GM12875 (cell line): ENCODE measurements at regions not wholly inside any gene's neighbourhood (a gene's known extent, or its start where the extent isn't known, plus 50 kb on each side); places are given as distances from the start of the nearest gene placed in this dataset.

ENCODE experiments used
- H3K4me3 ChIP-seq: one replicate; pipeline ENCODE4 v1.5.1; 2011; ENCODE audit warnings: low read depth, low read length, control low read depth
- CTCF ChIP-seq: IDR thresholded peaks from 2 replicates; pipeline ENCODE4 v1.5.1; 2011; ENCODE audit warnings: low read depth, mild to moderate bottlenecking, control low read depth, inconsistent platforms, low read length, moderate library complexity, borderline replicate concordance; ENCODE audit not compliant: insufficient read depth

- no peak for TF ChIP-seq CTCF
Observed at GRCh38 chr12:58044966-58045365, 103.6 kb downstream of the ATP23 start.

GRCh38 chr12:58046271-58046670, 104.9 kb downstream of the ATP23 start:
- no peak for TF ChIP-seq CTCF
- H3K4me3 ChIP-seq, result no peak overlapping the region

More at GRCh38 chr12:58044966-58045365, 103.6 kb downstream of the ATP23 start:
- H3K4me3 ChIP-seq, result no peak overlapping the region

GRCh38 chr12:58051378-58051777, 110.0 kb downstream of the ATP23 start:
- H3K4me3 ChIP-seq, result no peak overlapping the region
- no peak for TF ChIP-seq CTCF

- H3K4me3 ChIP-seq, result no peak overlapping the region
- no peak for TF ChIP-seq CTCF
Observed at GRCh38 chr12:58064666-58065065, 123.3 kb downstream of the ATP23 start.

GRCh38 chr12:58066296-58066695, 124.9 kb downstream of the ATP23 start:
- no peak overlapping the region for H3K4me3 ChIP-seq
- no peak for TF ChIP-seq CTCF

- TF ChIP-seq CTCF, result no peak
Observed at GRCh38 chr12:58067610-58068387, 126.4 kb downstream of the ATP23 start.

GRCh38 chr12:58068706-58069105, 127.3 kb downstream of the ATP23 start:
- TF ChIP-seq CTCF, result no peak
- no peak overlapping the region for H3K4me3 ChIP-seq

More at GRCh38 chr12:58067610-58068387, 126.4 kb downstream of the ATP23 start:
- no peak overlapping the region for H3K4me3 ChIP-seq
